SHP77 treated with DMSO at 0.1 percent for 48 hours (cell line): ENCODE measurements at regions not wholly inside any gene's neighbourhood (a gene's known extent, or its start where the extent isn't known, plus 50 kb on each side); places are given as distances from the start of the nearest gene placed in this dataset.

Source experiments
- DNase-seq: peaks from one replicate; lab custom pipeline; 2025; lab: John Stamatoyannopoulos, UW

- no peak for DNase-seq
Measured at GRCh38 chr12:93156086-93156716, 221.5 kb upstream of the NUDT4 start.

GRCh38 chr12:93157279-93157678, 220.4 kb upstream of the NUDT4 start:
- DNase-seq: no peak

GRCh38 chr12:93158065-93158843, 219.5 kb upstream of the NUDT4 start:
- DNase-seq: no peak

GRCh38 chr12:93163260-93164036, 214.3 kb upstream of the NUDT4 start:
- DNase-seq: no peak

GRCh38 chr12:93164103-93164880, 213.4 kb upstream of the NUDT4 start:
- DNase-seq: no peak

- DNase-seq: no peak
Measured at GRCh38 chr12:93165384-93165932, 212.3 kb upstream of the NUDT4 start.

- no peak for DNase-seq
Measured at GRCh38 chr12:93166541-93167307, 211.0 kb upstream of the NUDT4 start.

- no peak for DNase-seq
Measured at GRCh38 chr12:93167331-93167730, 210.4 kb upstream of the NUDT4 start.

- DNase-seq: no peak
Measured at GRCh38 chr12:93167841-93168492, 209.8 kb upstream of the NUDT4 start.

- no peak for DNase-seq
Measured at GRCh38 chr12:93168751-93169150, 209.0 kb upstream of the NUDT4 start.

GRCh38 chr12:93169536-93169935, 208.2 kb upstream of the NUDT4 start:
- DNase-seq: no peak

- DNase-seq: no peak
Measured at GRCh38 chr12:93170928-93171327, 206.8 kb upstream of the NUDT4 start.

GRCh38 chr12:93173178-93173957, 204.4 kb upstream of the NUDT4 start:
- no peak for DNase-seq

- no peak for DNase-seq
Measured at GRCh38 chr12:93174048-93174447, 203.7 kb upstream of the NUDT4 start.

GRCh38 chr12:93174473-93174872, 203.3 kb upstream of the NUDT4 start:
- no peak for DNase-seq

GRCh38 chr12:93176165-93176564, 201.6 kb upstream of the NUDT4 start:
- no peak for DNase-seq

GRCh38 chr12:93176610-93177126, 201.1 kb upstream of the NUDT4 start:
- DNase-seq: no peak

- DNase-seq: no peak
Measured at GRCh38 chr12:93177208-93178153, 200.2 kb upstream of the NUDT4 start.
